ENCODE measurements at regions not wholly inside any gene's neighbourhood (a gene's known extent, or its start where the extent isn't known, plus 50 kb on each side); places are given as distances from the start of the nearest gene placed in this dataset.

GRCh38 chr14:30297876-30298795 lies 260.8 kb upstream of the G2E3 start:
- no peak for DNase-seq (ENCODE audit: low read depth)

- DNase-seq (ENCODE audit: low read depth): peak; percentile 5
These were observed 259.0 kb upstream of the G2E3 start for GRCh38 chr14:30299915-30300314.

- no peak for DNase-seq (ENCODE audit: low read depth)
These were observed 255.6 kb upstream of the G2E3 start for GRCh38 chr14:30303350-30303749.

GRCh38 chr14:30305346-30305745 lies 253.6 kb upstream of the G2E3 start:
- no peak for DNase-seq (ENCODE audit: low read depth)

GRCh38 chr14:30309405-30309804 lies 249.6 kb upstream of the G2E3 start:
- DNase-seq (ENCODE audit: low read depth): no peak

- no peak for DNase-seq (ENCODE audit: low read depth)
These were observed 246.7 kb upstream of the G2E3 start for GRCh38 chr14:30312214-30312613.

- DNase-seq (ENCODE audit: low read depth): peak; percentile 3
These were observed 241.2 kb upstream of the G2E3 start for GRCh38 chr14:30317729-30318128.

- DNase-seq (ENCODE audit: low read depth): no peak
These were observed 236.1 kb upstream of the G2E3 start for GRCh38 chr14:30322819-30323218.

GRCh38 chr14:30330033-30330432 lies 228.9 kb upstream of the G2E3 start:
- no peak for DNase-seq (ENCODE audit: low read depth)

- DNase-seq (ENCODE audit: low read depth): no peak
These were observed 228.5 kb upstream of the G2E3 start for GRCh38 chr14:30330445-30330844.

- no peak for DNase-seq (ENCODE audit: low read depth)
These were observed 227.9 kb upstream of the G2E3 start for GRCh38 chr14:30331030-30331429.

- no peak for DNase-seq (ENCODE audit: low read depth)
These were observed 226.6 kb upstream of the G2E3 start for GRCh38 chr14:30332374-30332773.

- peak; percentile 10 for DNase-seq (ENCODE audit: low read depth)
These were observed 225.0 kb upstream of the G2E3 start for GRCh38 chr14:30333934-30334333.

GRCh38 chr14:30337456-30337855 lies 221.5 kb upstream of the G2E3 start:
- no peak for DNase-seq (ENCODE audit: low read depth)

GRCh38 chr14:30339311-30339901 lies 219.6 kb upstream of the G2E3 start:
- DNase-seq (ENCODE audit: low read depth): no peak

- DNase-seq (ENCODE audit: low read depth): no peak
These were observed 218.5 kb upstream of the G2E3 start for GRCh38 chr14:30340495-30340894.

GRCh38 chr14:30345511-30345910 lies 213.4 kb upstream of the G2E3 start:
- no peak for DNase-seq (ENCODE audit: low read depth)

- no peak for DNase-seq (ENCODE audit: low read depth)
These were observed 210.5 kb upstream of the G2E3 start for GRCh38 chr14:30348445-30348844.

- DNase-seq (ENCODE audit: low read depth): no peak
These were observed 209.4 kb upstream of the G2E3 start for GRCh38 chr14:30349520-30349919.

- DNase-seq (ENCODE audit: low read depth): no peak
These were observed 204.5 kb upstream of the G2E3 start for GRCh38 chr14:30354439-30354838.

GRCh38 chr14:30355431-30355913 lies 203.5 kb upstream of the G2E3 start:
- DNase-seq (ENCODE audit: low read depth): no peak

GRCh38 chr14:30356438-30357202 lies 202.3 kb upstream of the G2E3 start:
- DNase-seq (ENCODE audit: low read depth): no peak
